A549 (cell line): ENCODE measurements at regions not wholly inside any gene's neighbourhood (a gene's known extent, or its start where the extent isn't known, plus 50 kb on each side); places are given as distances from the start of the nearest gene placed in this dataset.

Experiments used
- ATAC-seq, 2 experiments: fragments of 200-7000 bp in 1 of 2; fragments of >200 bp in 1 of 2; cut with Nextera tagmentation in 1 of 2; cut with Tn5 transposase in 1 of 2; 3 replicates each; pipeline versions ENCODE4 v1.8.0 to v1.9.1; 2018 to 2020; ENCODE audit warnings: mild to moderate bottlenecking in 1 of 2, moderate library complexity in 1 of 2
- CTCF ChIA-PET: fragments of 300-600 bp; sonication (Branson Sonifier 250); formaldehyde crosslinking; extraction: SDS; loops from one replicate; lab custom pipeline; 2021; ENCODE audit warnings: antibody characterized with exemption, inconsistent platforms; lab: Yijun Ruan, JAX
- POLR2A ChIA-PET: fragments of 350-600 bp; formaldehyde crosslinking; extraction: SDS; loops from one replicate; lab custom pipeline; 2021; ENCODE audit warnings: antibody characterized with exemption, inconsistent platforms; lab: Yijun Ruan, JAX
- DNase-seq, 2 experiments: peaks; one replicate each; pipeline versions ENCODE4 v3.0.0 to v3.0.0-alpha.2; 2011 to 2016; ENCODE audit warnings: low read depth in 1 of 2, low spot score in 1 of 2
- FAIRE-seq: peaks from 2 replicates; lab custom pipeline; 2011; peaks lifted over from hg19 to GRCh38; lab: Jason Lieb, UNC
- H3K27ac ChIP-seq, 2 experiments: fragments of >200 bp; sonication (Bioruptor Twin); formaldehyde crosslinking; 3 replicates each; pipeline ENCODE4 v1.5.1; 2016 to 2017
- H3K4me1 ChIP-seq: fragments of >200 bp; sonication (Bioruptor Twin); formaldehyde crosslinking; 3 replicates; pipeline ENCODE4 v1.6.1; 2016
- H3K4me2 ChIP-seq: fragments of >200 bp; sonication (Bioruptor Twin); formaldehyde crosslinking; 3 replicates; pipeline ENCODE4 v1.6.1; 2016
- H3K4me3 ChIP-seq: fragments of >200 bp; sonication (Bioruptor Twin); formaldehyde crosslinking; 3 replicates; pipeline ENCODE4 v1.5.1; 2016
- H3K9me3 ChIP-seq: fragments of >200 bp; sonication (Bioruptor Twin); formaldehyde crosslinking; 3 replicates; pipeline ENCODE4 v1.6.1; 2016
- CEBPB ChIP-seq, 2 experiments: fragments of >200 bp in 1 of 2; sonication (Bioruptor Twin) in 1 of 2; formaldehyde crosslinking in 1 of 2; IDR thresholded peaks; 2 replicates each; pipeline ENCODE4 v1.6.1; 2012 to 2016
- CHD2 ChIP-seq: fragments of 150-350 bp; IDR thresholded peaks from 2 replicates; pipeline ENCODE4 v1.6.1; 2014; ENCODE audit warnings: low read length; ENCODE audit not compliant: partially characterized antibody
- EHMT2 ChIP-seq: fragments of 200-600 bp; sonication (generic); IDR thresholded peaks from 2 replicates; pipeline ENCODE4 v1.6.1; 2016; ENCODE audit warnings: antibody characterized with exemption, low read depth, mild to moderate bottlenecking, moderate library complexity
- ESRRA ChIP-seq: fragments of 150-350 bp; IDR thresholded peaks from 2 replicates; pipeline ENCODE4 v1.6.1; 2014; ENCODE audit warnings: mild to moderate bottlenecking, low read length, borderline replicate concordance
- FOXS1 ChIP-seq: fragments of 250-450 bp; sonication (Bioruptor Pico); IDR thresholded peaks from 2 replicates; pipeline ENCODE4 v1.5.0; 2020; ENCODE audit warnings: mild to moderate bottlenecking, moderate library complexity
- HEYL ChIP-seq: fragments of 250-450 bp; sonication (Bioruptor Pico); IDR thresholded peaks from 2 replicates; pipeline ENCODE4 v1.8.0; 2021; ENCODE audit warnings: mild to moderate bottlenecking, moderate library complexity
- HOXA7 ChIP-seq: fragments of 250-450 bp; sonication (Bioruptor Pico); IDR thresholded peaks from 2 replicates; pipeline ENCODE4 v1.5.0; 2020; ENCODE audit warnings: mild to moderate bottlenecking, moderate library complexity
- HOXB13 ChIP-seq: fragments of 250-450 bp; sonication (Bioruptor Pico); IDR thresholded peaks from 2 replicates; pipeline ENCODE4 v1.5.0; 2020; ENCODE audit warnings: low read depth, mild to moderate bottlenecking, moderate library complexity
- JUN ChIP-seq, 2 experiments: fragments of >200 bp; sonication (Bioruptor Twin); formaldehyde crosslinking; IDR thresholded peaks; 2 replicates in 1 of 2; 3 replicates in 1 of 2; pipeline ENCODE4 v1.6.1; 2016 to 2017
- KDM1A ChIP-seq: fragments of 200-600 bp; sonication (generic); IDR thresholded peaks from 2 replicates; pipeline ENCODE4 v1.6.1; 2016; ENCODE audit warnings: low read depth, mild to moderate bottlenecking
- MAFK ChIP-seq: fragments of 450-650 bp; IDR thresholded peaks from 2 replicates; pipeline ENCODE4 v1.6.1; 2014; ENCODE audit not compliant: partially characterized antibody
- POLR2AphosphoS2 ChIP-seq: conservative IDR thresholded peaks from 2 replicates; pipeline ENCODE4 v1.6.1; 2012; ENCODE audit warnings: low read length, improper control_type of control experiment, inconsistent platforms
- REST ChIP-seq: fragments of 200-600 bp; sonication (generic); IDR thresholded peaks from 2 replicates; pipeline ENCODE4 v1.6.1; 2016; ENCODE audit warnings: antibody characterized with exemption, mild to moderate bottlenecking, moderate library complexity
- RFX5 ChIP-seq: fragments of 450-650 bp; IDR thresholded peaks from 2 replicates; pipeline ENCODE4 v1.7.1; 2014; ENCODE audit warnings: antibody characterized with exemption, mild to moderate bottlenecking, moderate library complexity
- RNF2 ChIP-seq: fragments of 200-600 bp; sonication (generic); IDR thresholded peaks from 2 replicates; pipeline ENCODE4 v1.6.1; 2016; ENCODE audit warnings: low read depth, mild to moderate bottlenecking, antibody characterized with exemption, moderate library complexity, borderline replicate concordance
- ZC3H11A ChIP-seq: fragments of 450-650 bp; IDR thresholded peaks from 2 replicates; pipeline ENCODE4 v1.6.1; 2014; ENCODE audit warnings: antibody characterized with exemption, mild to moderate bottlenecking
- WGBS: methylation state at CpG from one replicate; pipeline ENCODE4 v1.1.6; 2017; ENCODE audit errors: missing lambda C conversion rate; 5-methylcytosine and 5-hydroxymethylcytosine counted together
- TF ChIP-seq, protein P1 (sequence below): fragments of 250-450 bp; sonication (Bioruptor Pico); IDR thresholded peaks from 2 replicates; pipeline ENCODE4 v1.5.0; 2020; ENCODE audit warnings: low read depth, mild to moderate bottlenecking, moderate library complexity
- TF ChIP-seq, protein P2 (sequence below): fragments of >200 bp; sonication (Bioruptor Twin); formaldehyde crosslinking; IDR thresholded peaks from 3 replicates; pipeline ENCODE4 v1.6.1; 2016
- TF ChIP-seq, protein P3 (sequence below): fragments of 150-350 bp; IDR thresholded peaks from 2 replicates; pipeline ENCODE4 v1.6.1; 2014; ENCODE audit warnings: low read depth, mild to moderate bottlenecking, low read length

DNA sequence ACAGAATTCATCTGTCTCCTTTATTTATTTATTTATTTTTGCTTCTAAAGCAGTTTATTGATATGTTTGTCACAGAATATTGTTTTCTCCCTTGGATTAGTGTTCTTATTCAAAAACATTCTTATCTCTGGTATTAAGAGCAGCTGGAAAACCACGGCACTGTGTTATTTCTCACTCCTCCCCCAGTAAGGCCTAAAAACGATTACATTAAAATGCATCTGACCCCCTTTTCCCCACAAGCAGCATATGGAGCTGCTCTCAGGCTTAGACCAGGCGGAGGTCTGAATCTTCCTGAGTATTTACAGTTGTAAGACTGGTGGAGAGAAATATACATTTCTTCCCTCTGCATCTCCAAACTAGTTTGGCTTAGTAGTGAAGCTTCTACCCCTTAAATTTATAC is 86.8 kb downstream of the HLX start:
- no peak for ATAC-seq
- no peak for DNase-seq
- TF ChIP-seq, protein P1, sequence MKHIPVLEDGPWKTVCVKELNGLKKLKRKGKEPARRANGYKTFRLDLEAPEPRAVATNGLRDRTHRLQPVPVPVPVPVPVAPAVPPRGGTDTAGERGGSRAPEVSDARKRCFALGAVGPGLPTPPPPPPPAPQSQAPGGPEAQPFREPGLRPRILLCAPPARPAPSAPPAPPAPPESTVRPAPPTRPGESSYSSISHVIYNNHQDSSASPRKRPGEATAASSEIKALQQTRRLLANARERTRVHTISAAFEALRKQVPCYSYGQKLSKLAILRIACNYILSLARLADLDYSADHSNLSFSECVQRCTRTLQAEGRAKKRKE, result no peak
- TF ChIP-seq, protein P2, sequence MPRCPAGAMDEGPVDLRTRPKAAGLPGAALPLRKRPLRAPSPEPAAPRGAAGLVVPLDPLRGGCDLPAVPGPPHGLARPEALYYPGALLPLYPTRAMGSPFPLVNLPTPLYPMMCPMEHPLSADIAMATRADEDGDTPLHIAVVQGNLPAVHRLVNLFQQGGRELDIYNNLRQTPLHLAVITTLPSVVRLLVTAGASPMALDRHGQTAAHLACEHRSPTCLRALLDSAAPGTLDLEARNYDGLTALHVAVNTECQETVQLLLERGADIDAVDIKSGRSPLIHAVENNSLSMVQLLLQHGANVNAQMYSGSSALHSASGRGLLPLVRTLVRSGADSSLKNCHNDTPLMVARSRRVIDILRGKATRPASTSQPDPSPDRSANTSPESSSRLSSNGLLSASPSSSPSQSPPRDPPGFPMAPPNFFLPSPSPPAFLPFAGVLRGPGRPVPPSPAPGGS, result no peak
- TF ChIP-seq REST (no peak), HEYL (no peak), RNF2 (no peak), MAFK (no peak), CHD2 (no peak), FOXS1 (CRISPR knock-in tag) (no peak)
- TF ChIP-seq, all 56 proteins: peak for 0
- WGBS, result 60% methylated on average over 3 of the region's 3 CpGs
- H3K4me2 ChIP-seq, result no peak overlapping the region
- no peak overlapping the region for H3K4me3 ChIP-seq
- no peak for FAIRE-seq
- peaks cover 2% of the 10 kb centered on the region; the same call in 1 of the 3 replicates for H3K9me3 ChIP-seq
- no peak overlapping the region for H3K27ac ChIP-seq
- peaks cover 19% of the 10 kb centered on the region for H3K4me1 ChIP-seq
- ChIA-PET CTCF (interaction anchor here (0.6 to 1.7 kb wide), 2 partner anchors 92 to 237 kb away, joined by 3 read pairs; no protein-coding TSS in a partner anchor), POLR2A (no interaction called here)

DNA sequence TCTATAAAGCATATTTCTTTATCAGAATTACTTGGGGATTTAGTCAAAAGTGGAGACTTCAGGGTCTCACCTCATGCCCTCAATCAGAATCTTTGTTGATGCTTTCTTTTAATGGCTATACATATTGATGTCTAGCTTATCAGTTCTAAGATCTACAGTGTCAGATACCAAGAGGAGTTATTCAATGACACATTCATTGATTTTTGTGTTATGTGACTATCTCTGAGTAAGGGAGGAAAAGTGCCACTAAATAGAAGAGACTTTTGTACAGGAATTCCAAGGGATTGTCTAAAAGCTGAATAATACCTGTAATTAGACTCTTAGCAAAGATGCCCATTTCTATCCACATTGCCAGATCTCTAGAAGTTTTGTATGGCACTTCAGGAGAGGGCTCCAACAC is 87.2 kb downstream of the HLX start:
- no peak for FAIRE-seq
- H3K4me1 ChIP-seq, result peaks cover 15% of the 10 kb centered on the region
- no peak overlapping the region for H3K4me3 ChIP-seq
- ChIA-PET CTCF (interaction anchor here (0.6 to 1.7 kb wide), 2 partner anchors 93 to 237 kb away, joined by 3 read pairs; no protein-coding TSS in a partner anchor), POLR2A (no interaction called here)
- no peak for ATAC-seq
- H3K9me3 ChIP-seq, result peaks cover 2% of the 10 kb centered on the region; the same call in 1 of the 3 replicates
- no peak overlapping the region for H3K4me2 ChIP-seq
- DNase-seq, result no peak
- TF ChIP-seq KDM1A (no peak), FOXS1 (CRISPR knock-in tag) (no peak), POLR2AphosphoS2 (no peak), ESRRA (no peak), ZC3H11A (no peak), EHMT2 (no peak)
- TF ChIP-seq, protein P1, result no peak
- no peak overlapping the region for H3K27ac ChIP-seq

- Histone ChIP-seq H3K4me3 (no peak overlapping the region), H3K4me2 (no peak overlapping the region), H3K27ac (no peak overlapping the region), H3K9me3 (peaks cover 2% of the 10 kb centered on the region; the same call in 1 of the 3 replicates), H3K4me1 (peaks cover 11% of the 10 kb centered on the region)
- POLR2A ChIA-PET, result no interaction called here
- no peak for FAIRE-seq
- CTCF ChIA-PET, result interaction anchor here (0.6 to 1.7 kb wide), 2 partner anchors 200 to 236 kb away, joined by 3 read pairs; no protein-coding TSS in a partner anchor
- no peak for DNase-seq
- no peak for ATAC-seq
- WGBS, result 58% methylated on average over 8 of the region's 8 CpGs
- TF ChIP-seq HOXB13 (CRISPR knock-in tag) (no peak), REST (no peak), RFX5 (no peak), ESRRA (no peak), JUN (IDR thresholded peaks at IDR 0.05) (no peak), RNF2 (no peak), HOXA7 (CRISPR knock-in tag) (no peak), CEBPB (IDR thresholded peaks at IDR 0.05) (no peak)
- TF ChIP-seq, protein P3, sequence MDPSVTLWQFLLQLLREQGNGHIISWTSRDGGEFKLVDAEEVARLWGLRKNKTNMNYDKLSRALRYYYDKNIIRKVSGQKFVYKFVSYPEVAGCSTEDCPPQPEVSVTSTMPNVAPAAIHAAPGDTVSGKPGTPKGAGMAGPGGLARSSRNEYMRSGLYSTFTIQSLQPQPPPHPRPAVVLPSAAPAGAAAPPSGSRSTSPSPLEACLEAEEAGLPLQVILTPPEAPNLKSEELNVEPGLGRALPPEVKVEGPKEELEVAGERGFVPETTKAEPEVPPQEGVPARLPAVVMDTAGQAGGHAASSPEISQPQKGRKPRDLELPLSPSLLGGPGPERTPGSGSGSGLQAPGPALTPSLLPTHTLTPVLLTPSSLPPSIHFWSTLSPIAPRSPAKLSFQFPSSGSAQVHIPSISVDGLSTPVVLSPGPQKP, result no peak
Observed at GRCh38 chr1:220966881-220967611, 87.8 kb downstream of the HLX start.
